Epithelial cell of esophagus (primary cell): ENCODE measurements at regions not wholly inside any gene's neighbourhood (a gene's known extent, or its start where the extent isn't known, plus 50 kb on each side); places are given as distances from the start of the nearest gene placed in this dataset.
A peak's percentile ranks its signal among the peaks of the same experiment; 100 is the strongest.
"Not testable (repeated sequence)": the region's sequence is repeated elsewhere in the genome, so short reads cannot be mapped to it uniquely, and the experiment has no call there.

Source experiments
- DNase-seq: peaks from one replicate; pipeline ENCODE4 v3.0.0; 2010; ENCODE audit warnings: low read depth
- H3K4me3 ChIP-seq: 2 replicates; pipeline ENCODE4 v1.5.1; 2011; ENCODE audit warnings: mild to moderate bottlenecking, low read length, control low read depth
- TF ChIP-seq, protein P1 (sequence below): IDR thresholded peaks from 2 replicates; pipeline ENCODE4 v1.5.1; 2011; ENCODE audit warnings: low read depth, mild to moderate bottlenecking, low read length, control low read depth, inconsistent platforms; ENCODE audit not compliant: insufficient read depth; ENCODE audit errors: missing control alignments

DNA sequence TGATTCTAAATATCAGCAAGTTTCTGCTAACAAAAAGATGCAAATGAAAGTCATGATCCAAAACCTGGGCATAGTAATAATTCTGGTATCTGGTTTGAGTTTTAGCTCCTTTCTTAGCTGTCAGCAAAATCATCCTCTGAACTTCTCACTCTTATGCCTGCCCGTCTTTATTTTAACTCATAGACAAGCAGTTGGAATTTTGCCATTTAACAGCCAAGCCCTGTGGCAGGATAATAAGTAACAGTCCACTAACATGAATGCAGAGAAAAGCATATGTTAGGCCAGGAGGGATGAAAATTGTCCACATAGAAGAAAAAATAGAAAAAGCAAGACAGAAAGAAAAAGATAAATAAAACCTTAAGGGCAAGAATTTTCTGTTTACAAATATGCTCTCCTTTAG, 170.0 kb upstream of the LAMA2 start:
- TF ChIP-seq, protein P1, sequence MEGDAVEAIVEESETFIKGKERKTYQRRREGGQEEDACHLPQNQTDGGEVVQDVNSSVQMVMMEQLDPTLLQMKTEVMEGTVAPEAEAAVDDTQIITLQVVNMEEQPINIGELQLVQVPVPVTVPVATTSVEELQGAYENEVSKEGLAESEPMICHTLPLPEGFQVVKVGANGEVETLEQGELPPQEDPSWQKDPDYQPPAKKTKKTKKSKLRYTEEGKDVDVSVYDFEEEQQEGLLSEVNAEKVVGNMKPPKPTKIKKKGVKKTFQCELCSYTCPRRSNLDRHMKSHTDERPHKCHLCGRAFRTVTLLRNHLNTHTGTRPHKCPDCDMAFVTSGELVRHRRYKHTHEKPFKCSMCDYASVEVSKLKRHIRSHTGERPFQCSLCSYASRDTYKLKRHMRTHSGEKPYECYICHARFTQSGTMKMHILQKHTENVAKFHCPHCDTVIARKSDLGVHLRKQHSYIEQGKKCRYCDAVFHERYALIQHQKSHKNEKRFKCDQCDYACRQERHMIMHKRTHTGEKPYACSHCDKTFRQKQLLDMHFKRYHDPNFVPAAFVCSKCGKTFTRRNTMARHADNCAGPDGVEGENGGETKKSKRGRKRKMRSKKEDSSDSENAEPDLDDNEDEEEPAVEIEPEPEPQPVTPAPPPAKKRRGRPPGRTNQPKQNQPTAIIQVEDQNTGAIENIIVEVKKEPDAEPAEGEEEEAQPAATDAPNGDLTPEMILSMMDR, result no peak
- no peak overlapping the region for H3K4me3 ChIP-seq
- DNase-seq, result no peak

DNA sequence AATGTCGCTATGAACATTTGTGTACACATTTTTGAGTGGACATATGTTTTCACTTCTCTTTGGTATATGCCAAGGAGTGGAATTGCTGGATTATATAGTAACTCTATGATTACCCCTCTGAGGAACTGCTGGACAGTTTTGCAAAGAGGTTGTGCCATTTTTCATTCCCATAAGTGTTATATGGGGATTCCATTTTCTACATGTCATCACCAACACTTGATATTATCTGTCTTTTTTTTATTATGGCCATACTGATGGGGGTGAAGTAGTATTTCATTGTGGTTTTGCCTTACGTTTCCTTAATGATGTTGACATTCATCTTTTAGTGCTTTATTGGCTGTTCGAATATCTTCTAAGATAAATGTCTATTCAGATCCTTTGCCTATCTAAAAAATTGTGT, 171.8 kb upstream of the LAMA2 start:
- H3K4me3 ChIP-seq, result no peak overlapping the region
- TF ChIP-seq, protein P1, result no peak
- DNase-seq, result no peak

DNA sequence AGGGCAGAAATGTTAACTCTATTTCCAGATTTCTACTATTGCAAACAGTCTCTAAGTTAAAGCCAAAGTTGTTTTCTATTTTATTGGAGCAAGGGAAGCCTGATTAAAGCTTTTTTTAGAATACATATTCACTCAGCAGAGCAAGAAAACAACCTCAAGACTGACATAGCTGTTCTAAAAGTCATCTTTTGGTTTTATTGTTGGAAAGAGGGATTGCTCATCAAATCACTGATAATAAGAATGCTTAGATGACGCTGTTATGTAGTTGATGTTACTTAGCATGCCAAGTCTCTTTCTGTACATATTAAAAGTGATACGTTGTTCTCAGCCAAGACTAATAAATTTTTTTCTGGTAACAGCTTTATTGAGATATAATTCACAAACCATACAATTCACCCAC, 172.6 kb upstream of the LAMA2 start:
- DNase-seq, result no peak

DNA sequence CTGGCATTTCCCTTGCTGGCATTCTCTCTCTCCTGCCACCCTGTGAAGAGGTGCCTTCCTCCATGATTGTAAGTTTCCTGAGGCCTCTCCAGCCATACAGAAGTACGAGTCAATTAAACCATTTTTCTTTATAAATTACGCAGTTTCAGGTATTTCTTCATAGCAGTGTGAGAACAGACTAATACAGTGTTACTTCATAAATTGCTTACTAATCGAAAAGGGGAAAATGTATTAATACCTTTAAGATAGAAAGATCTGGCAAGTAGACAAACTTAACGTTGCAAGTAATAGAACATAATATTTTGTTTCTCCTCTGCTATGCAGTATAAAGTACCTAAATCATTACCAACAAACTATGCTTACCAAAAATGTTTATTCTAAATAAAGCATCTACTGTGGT, 178.3 kb upstream of the LAMA2 start:
- TF ChIP-seq, protein P1, result no peak
- no peak for DNase-seq
- no peak overlapping the region for H3K4me3 ChIP-seq

More for the DNA sequence above, 172.6 kb upstream of the LAMA2 start:
- no peak overlapping the region for H3K4me3 ChIP-seq
- TF ChIP-seq, protein P1, result no peak

DNA sequence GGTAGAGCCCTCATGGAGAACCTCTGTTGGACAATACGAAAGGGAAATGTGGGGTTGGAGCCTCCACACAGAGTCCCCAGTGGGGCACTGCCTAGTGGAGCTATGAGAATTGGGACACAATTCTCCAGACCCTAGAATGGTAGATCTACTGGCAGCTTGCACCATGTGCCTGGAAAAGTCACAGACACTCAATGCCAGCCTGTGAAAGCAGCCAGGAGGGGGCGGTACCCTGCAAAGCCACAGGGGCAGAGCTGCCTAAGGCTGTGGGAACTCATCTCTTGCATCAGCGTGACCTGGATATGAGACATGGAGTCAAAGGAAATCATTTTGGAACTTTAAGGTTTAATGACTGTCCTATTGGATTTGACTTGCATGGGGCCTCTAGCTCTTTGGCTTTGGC, 179.1 kb upstream of the LAMA2 start:
- not testable (repeated sequence) for DNase-seq, H3K4me3 ChIP-seq

DNA sequence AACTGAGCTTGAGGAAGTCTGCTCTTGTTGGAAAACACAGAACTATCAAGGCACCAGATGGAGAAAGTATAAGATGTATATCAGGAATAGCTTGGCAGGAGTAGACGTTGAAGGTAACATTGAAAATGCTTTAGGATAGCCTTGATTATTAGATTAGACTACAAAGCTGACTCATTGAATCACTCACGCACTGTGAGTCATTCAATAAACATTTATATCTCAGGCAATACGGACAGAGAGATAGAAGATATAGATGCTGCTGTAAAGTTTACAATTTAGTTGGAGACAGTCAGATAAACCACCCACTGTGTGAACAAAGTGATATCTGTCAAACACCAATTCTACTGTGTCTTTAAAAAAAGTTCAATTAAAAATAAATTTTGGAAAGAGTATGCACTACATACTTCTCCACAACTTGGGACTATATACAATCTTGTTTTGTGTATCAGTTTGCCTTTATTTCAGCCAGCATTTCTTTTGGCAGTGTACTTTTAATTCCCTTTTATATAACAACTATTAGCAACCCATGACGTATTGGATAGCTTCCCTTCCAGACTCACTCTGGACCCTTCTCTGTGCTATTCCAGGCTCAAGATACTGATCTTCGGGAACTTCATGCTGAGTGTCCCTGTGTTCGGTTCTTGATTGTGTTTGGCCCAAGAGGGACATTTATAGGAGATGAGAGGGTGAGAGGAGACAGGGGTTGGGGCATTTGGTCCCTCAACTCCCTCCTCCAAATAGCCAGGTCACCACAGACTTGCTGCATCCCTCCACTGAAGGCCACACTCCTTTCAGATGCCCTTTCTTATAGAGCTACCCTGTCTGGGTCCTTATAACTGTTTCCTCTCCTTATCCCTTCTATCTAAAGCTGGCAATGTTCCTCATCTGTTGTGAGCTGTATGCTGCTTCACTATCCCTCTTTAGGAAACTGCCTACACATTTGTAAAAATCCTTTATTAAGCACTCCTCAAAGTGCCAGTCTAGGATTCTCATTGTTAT, 176.6 kb upstream of the PTPRK start:
- TF ChIP-seq, protein P1, result no peak
- no peak overlapping the region for H3K4me3 ChIP-seq
- DNase-seq, result peak; percentile 76

DNA sequence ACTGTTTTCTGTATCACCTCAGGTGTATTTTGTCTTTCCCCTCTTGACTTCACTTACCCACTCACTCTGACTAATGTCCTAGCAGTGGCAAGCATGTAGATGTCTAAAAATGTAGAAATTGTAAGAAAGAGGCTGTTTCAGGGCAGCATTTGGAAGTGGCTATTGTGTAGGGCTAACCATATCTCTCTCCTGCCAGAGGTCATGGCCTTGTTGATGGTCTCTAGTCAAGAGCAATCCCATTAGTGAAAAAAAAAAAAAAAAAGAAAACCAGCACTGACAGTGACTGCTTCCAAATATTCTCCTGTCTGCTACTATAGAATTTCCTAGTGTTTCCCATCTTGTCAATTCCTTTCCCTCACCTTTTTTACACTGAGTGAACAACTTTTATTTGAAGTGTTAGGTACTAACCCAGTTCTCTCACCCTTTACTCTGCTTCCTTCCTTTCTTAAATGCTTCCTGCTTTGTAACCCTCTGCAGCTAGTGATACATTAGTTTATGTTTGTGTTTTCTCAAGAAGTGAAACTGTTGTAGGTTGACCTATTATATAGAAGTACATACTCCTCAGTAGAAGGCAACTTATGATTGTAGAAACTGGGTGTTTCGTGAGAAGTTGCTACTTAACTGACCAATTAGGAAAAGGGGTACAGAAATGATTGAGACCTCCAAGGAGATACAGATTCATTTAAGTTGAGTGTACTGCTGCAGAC, 174.1 kb upstream of the PTPRK start:
- H3K4me3 ChIP-seq, result no peak overlapping the region
- DNase-seq, result no peak
- TF ChIP-seq, protein P1, result no peak
